PC-9 (cell line): ENCODE measurements at regions not wholly inside any gene's neighbourhood (a gene's known extent, or its start where the extent isn't known, plus 50 kb on each side); places are given as distances from the start of the nearest gene placed in this dataset.
"Not testable (repeated sequence)": the region's sequence is repeated elsewhere in the genome, so short reads cannot be mapped to it uniquely, and the experiment has no call there.

Experiments used
- EZH2 ChIP-seq: fragments of 200-600 bp; sonication (generic); IDR thresholded peaks from 2 replicates; pipeline ENCODE4 v1.8.0; 2017; ENCODE audit warnings: antibody characterized with exemption, low read depth
- TF ChIP-seq, protein P1 (sequence below): fragments of 200-600 bp; sonication (generic); conservative IDR thresholded peaks from 2 replicates; pipeline ENCODE4 v1.6.1; 2017; ENCODE audit warnings: mixed run types, antibody characterized with exemption, mild to moderate bottlenecking, moderate library complexity

- TF ChIP-seq, protein P1, sequence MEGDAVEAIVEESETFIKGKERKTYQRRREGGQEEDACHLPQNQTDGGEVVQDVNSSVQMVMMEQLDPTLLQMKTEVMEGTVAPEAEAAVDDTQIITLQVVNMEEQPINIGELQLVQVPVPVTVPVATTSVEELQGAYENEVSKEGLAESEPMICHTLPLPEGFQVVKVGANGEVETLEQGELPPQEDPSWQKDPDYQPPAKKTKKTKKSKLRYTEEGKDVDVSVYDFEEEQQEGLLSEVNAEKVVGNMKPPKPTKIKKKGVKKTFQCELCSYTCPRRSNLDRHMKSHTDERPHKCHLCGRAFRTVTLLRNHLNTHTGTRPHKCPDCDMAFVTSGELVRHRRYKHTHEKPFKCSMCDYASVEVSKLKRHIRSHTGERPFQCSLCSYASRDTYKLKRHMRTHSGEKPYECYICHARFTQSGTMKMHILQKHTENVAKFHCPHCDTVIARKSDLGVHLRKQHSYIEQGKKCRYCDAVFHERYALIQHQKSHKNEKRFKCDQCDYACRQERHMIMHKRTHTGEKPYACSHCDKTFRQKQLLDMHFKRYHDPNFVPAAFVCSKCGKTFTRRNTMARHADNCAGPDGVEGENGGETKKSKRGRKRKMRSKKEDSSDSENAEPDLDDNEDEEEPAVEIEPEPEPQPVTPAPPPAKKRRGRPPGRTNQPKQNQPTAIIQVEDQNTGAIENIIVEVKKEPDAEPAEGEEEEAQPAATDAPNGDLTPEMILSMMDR = not testable (repeated sequence)
- not testable (repeated sequence) for TF ChIP-seq EZH2
Measured at GRCh38 chr4:142897518-142897917, 51.4 kb upstream of the INPP4B start.
